Loucy (cell line): ENCODE measurements at regions not wholly inside any gene's neighbourhood (a gene's known extent, or its start where the extent isn't known, plus 50 kb on each side); places are given as distances from the start of the nearest gene placed in this dataset.

Experiments
- EZH2phosphoT487 ChIP-seq: fragments of 200-600 bp; IDR thresholded peaks from 2 replicates; pipeline ENCODE4 v1.6.1; 2018; ENCODE audit warnings: antibody characterized with exemption, mild to moderate bottlenecking, moderate library complexity, borderline replicate concordance
- TF ChIP-seq, protein P1 (sequence below): fragments of 200-600 bp; sonication (generic); conservative IDR thresholded peaks from 2 replicates; pipeline ENCODE4 v1.5.1; 2014; ENCODE audit warnings: mild to moderate bottlenecking, antibody characterized with exemption, low read length

DNA sequence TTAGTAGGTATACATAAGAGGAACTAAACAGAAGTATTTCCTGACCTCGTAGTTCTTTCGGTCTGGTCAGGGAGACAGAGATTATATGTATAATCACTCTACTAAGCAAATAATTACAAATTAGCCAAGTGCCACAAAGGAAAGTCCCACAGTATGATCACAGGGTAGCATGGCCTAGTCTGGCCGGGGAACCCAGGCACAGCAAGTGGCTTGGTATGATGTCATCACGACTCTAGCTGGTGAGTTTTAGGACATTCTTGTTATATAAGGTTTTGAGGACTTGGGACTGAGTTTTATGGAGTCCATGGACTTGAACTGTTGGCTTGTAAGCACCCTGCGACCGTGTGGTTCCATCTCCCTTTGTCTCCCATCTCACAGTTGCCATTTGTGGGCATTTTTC is 316.5 kb upstream of the ZFHX3 start:
- TF ChIP-seq, protein P1, sequence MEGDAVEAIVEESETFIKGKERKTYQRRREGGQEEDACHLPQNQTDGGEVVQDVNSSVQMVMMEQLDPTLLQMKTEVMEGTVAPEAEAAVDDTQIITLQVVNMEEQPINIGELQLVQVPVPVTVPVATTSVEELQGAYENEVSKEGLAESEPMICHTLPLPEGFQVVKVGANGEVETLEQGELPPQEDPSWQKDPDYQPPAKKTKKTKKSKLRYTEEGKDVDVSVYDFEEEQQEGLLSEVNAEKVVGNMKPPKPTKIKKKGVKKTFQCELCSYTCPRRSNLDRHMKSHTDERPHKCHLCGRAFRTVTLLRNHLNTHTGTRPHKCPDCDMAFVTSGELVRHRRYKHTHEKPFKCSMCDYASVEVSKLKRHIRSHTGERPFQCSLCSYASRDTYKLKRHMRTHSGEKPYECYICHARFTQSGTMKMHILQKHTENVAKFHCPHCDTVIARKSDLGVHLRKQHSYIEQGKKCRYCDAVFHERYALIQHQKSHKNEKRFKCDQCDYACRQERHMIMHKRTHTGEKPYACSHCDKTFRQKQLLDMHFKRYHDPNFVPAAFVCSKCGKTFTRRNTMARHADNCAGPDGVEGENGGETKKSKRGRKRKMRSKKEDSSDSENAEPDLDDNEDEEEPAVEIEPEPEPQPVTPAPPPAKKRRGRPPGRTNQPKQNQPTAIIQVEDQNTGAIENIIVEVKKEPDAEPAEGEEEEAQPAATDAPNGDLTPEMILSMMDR, result no peak
- TF ChIP-seq EZH2phosphoT487, result no peak
